SK-N-SH (cell line): ENCODE measurements at regions not wholly inside any gene's neighbourhood (a gene's known extent, or its start where the extent isn't known, plus 50 kb on each side); places are given as distances from the start of the nearest gene placed in this dataset.

ENCODE experiments used
- CTCF ChIA-PET: fragments of 300-600, 350-600 bp; formaldehyde crosslinking; extraction: SDS; loops from one replicate; lab custom pipeline; 2021; lab: Yijun Ruan, JAX
- POLR2A ChIA-PET: fragments of 350-600 bp; sonication (Branson Sonifier 250); formaldehyde crosslinking; extraction: SDS; loops from one replicate; lab custom pipeline; 2020; ENCODE audit warnings: antibody characterized with exemption, inconsistent platforms; lab: Yijun Ruan, JAX
- DNase-seq: peaks from one replicate; pipeline ENCODE4 v3.0.0; 2012
- H2AFZ ChIP-seq: fragments of 200-600 bp; sonication (generic); 2 replicates; pipeline ENCODE4 v1.8.1; 2016; ENCODE audit warnings: antibody characterized with exemption, mild to moderate bottlenecking, low read depth
- H3F3A ChIP-seq: fragments of 200-600 bp; sonication (generic); replicated peaks from 2 replicates; pipeline ENCODE3; 2016; ENCODE audit warnings: antibody characterized with exemption, mild to moderate bottlenecking; ENCODE audit not compliant: insufficient read depth
- H3K27ac ChIP-seq, 2 experiments: fragments of 200-500 bp in 1 of 2; fragments of 200-600 bp in 1 of 2; sonication (Bioruptor generic) in 1 of 2; sonication (generic), shearing (Covaris generic) in 1 of 2; 2 replicates each; pipeline versions ENCODE4 v1.5.1 to v1.6.1; 2014 to 2016; ENCODE audit warnings: low read depth in 2 of 2, inconsistent platforms in 1 of 2, low read length in 1 of 2, mild to moderate bottlenecking in 1 of 2, mixed read lengths in 1 of 2
- H3K27me3 ChIP-seq: fragments of 200-600 bp; sonication (generic), shearing (Covaris generic); 2 replicates; pipeline ENCODE4 v1.6.1; 2016; ENCODE audit warnings: mixed run types; ENCODE audit not compliant: insufficient read depth
- H3K36me3 ChIP-seq, 2 experiments: fragments of 200-500 bp in 1 of 2; fragments of 200-600 bp in 1 of 2; sonication (Bioruptor generic) in 1 of 2; sonication (generic) in 1 of 2; replicated peaks in 1 of 2; 2 replicates each; pipeline versions ENCODE3 to v1.5.1; 2014 to 2016; ENCODE audit warnings: low read length in 1 of 2, mild to moderate bottlenecking in 1 of 2; ENCODE audit not compliant: insufficient read depth in 2 of 2, control insufficient read depth in 1 of 2
- H3K4me1 ChIP-seq, 2 experiments: fragments of 200-500 bp in 1 of 2; fragments of 200-600 bp in 1 of 2; sonication (Bioruptor generic) in 1 of 2; sonication (generic), shearing (Covaris generic) in 1 of 2; 2 replicates each; pipeline versions ENCODE4 v1.5.1 to v1.6.1; 2014 to 2016; ENCODE audit warnings: low read depth in 1 of 2, low read length in 1 of 2, mixed run types in 1 of 2; ENCODE audit not compliant: insufficient read depth in 2 of 2, control insufficient read depth in 1 of 2
- H3K4me2 ChIP-seq: fragments of 200-600 bp; sonication (generic), shearing (Covaris generic); 2 replicates; pipeline ENCODE4 v1.6.1; 2017; ENCODE audit warnings: mixed run types
- H3K4me3 ChIP-seq, 2 experiments: fragments of 200-500 bp in 1 of 2; fragments of 200-600 bp in 1 of 2; sonication (Bioruptor generic) in 1 of 2; sonication (generic), shearing (Covaris generic) in 1 of 2; 2 replicates each; pipeline versions ENCODE4 v1.5.1 to v1.8.1; 2014 to 2016; ENCODE audit warnings: low read depth in 2 of 2, inconsistent platforms in 1 of 2, low read length in 1 of 2, mild to moderate bottlenecking in 1 of 2, mixed read lengths in 1 of 2, moderate library complexity in 1 of 2
- H3K79me2 ChIP-seq: fragments of 200-600 bp; sonication (generic); 2 replicates; pipeline ENCODE4 v1.8.1; 2017; ENCODE audit warnings: mild to moderate bottlenecking; ENCODE audit not compliant: insufficient read depth
- H3K9ac ChIP-seq: fragments of 200-600 bp; sonication (generic); 2 replicates; pipeline ENCODE4 v1.6.1; 2017; ENCODE audit warnings: mixed run types
- H3K9me2 ChIP-seq: fragments of 200-600 bp; sonication (generic); 2 replicates; pipeline ENCODE4 v1.6.1; 2017; ENCODE audit warnings: mixed run types
- H3K9me3 ChIP-seq: fragments of 200-600 bp; sonication (generic); 2 replicates; pipeline ENCODE4 v1.6.1; 2017; ENCODE audit warnings: mixed run types, mild to moderate bottlenecking, moderate library complexity
- H4K20me1 ChIP-seq: fragments of 200-600 bp; sonication (generic); 2 replicates; pipeline ENCODE4 v1.6.1; 2017; ENCODE audit warnings: mild to moderate bottlenecking, mixed run types; ENCODE audit not compliant: insufficient read depth
- CHD2 ChIP-seq: fragments of 150-350 bp; IDR thresholded peaks from 2 replicates; pipeline ENCODE4 v1.6.1; 2018; ENCODE audit warnings: low read length; ENCODE audit not compliant: partially characterized antibody
- EP300 ChIP-seq, 2 experiments: IDR thresholded peaks; 2 replicates each; pipeline versions ENCODE4 v1.4.0 to v1.6.1; 2012; ENCODE audit warnings: borderline replicate concordance in 1 of 2, low read depth in 1 of 2, low read length in 1 of 2
- EZH2phosphoT487 ChIP-seq: fragments of 200-600 bp; sonication (generic); IDR thresholded peaks from 2 replicates; pipeline ENCODE4 v1.6.1; 2017; ENCODE audit warnings: low read depth, mixed run types, mild to moderate bottlenecking, antibody characterized with exemption, moderate library complexity, borderline replicate concordance
- FOSL2 ChIP-seq: IDR thresholded peaks from 2 replicates; pipeline ENCODE4 v1.4.0; 2012; ENCODE audit warnings: low read depth, mild to moderate bottlenecking, moderate library complexity, borderline replicate concordance
- FOXJ3 ChIP-seq: sonication (generic); formaldehyde crosslinking; IDR thresholded peaks from 2 replicates; pipeline ENCODE4 v1.5.1; 2020; ENCODE audit warnings: mild to moderate bottlenecking, missing genetic modification reagents
- FOXM1 ChIP-seq: IDR thresholded peaks from 2 replicates; pipeline ENCODE4 v1.4.0; 2012; ENCODE audit warnings: low read depth, mild to moderate bottlenecking
- GATA2 ChIP-seq: sonication (generic); formaldehyde crosslinking; IDR thresholded peaks from 2 replicates; pipeline ENCODE4 v1.5.0; 2020; ENCODE audit warnings: mild to moderate bottlenecking, missing genetic modification reagents
- MEF2A ChIP-seq: IDR thresholded peaks from 2 replicates; pipeline ENCODE4 v1.4.0; 2012; ENCODE audit warnings: low read depth, borderline replicate concordance
- NFIC ChIP-seq: IDR thresholded peaks from 2 replicates; pipeline ENCODE4 v1.4.0; 2012; ENCODE audit warnings: borderline replicate concordance
- POLR2AphosphoS5 ChIP-seq: IDR thresholded peaks from 2 replicates; pipeline ENCODE4 v1.6.1; 2012; ENCODE audit warnings: low read depth, low read length
- REST ChIP-seq: IDR thresholded peaks from 2 replicates; pipeline ENCODE4 v1.6.1; 2012; ENCODE audit warnings: mild to moderate bottlenecking, low read depth, low read length, moderate library complexity
- RFX5 ChIP-seq: IDR thresholded peaks from 2 replicates; pipeline ENCODE4 v1.6.1; 2012; ENCODE audit warnings: mild to moderate bottlenecking, improper control_type of control experiment, low read length
- SMC3 ChIP-seq: IDR thresholded peaks from 2 replicates; pipeline ENCODE4 v1.6.1; 2012; ENCODE audit warnings: low read depth, low read length, improper control_type of control experiment
- TEAD4 ChIP-seq: IDR thresholded peaks from 2 replicates; pipeline ENCODE4 v1.4.0; 2012; ENCODE audit warnings: mild to moderate bottlenecking, borderline replicate concordance; ENCODE audit not compliant: insufficient read depth
- USF1 ChIP-seq: IDR thresholded peaks from 2 replicates; pipeline ENCODE4 v1.4.0; 2012; ENCODE audit warnings: low read depth, borderline replicate concordance
- WGBS: methylation state at CpG from one replicate; pipeline ENCODE4 v1.1.6; 2017; ENCODE audit warnings: low lambda C conversion rate; 5-methylcytosine and 5-hydroxymethylcytosine counted together
- TF ChIP-seq, protein P1 (sequence below): fragments of 150-350 bp; IDR thresholded peaks from 2 replicates; pipeline ENCODE4 v1.6.1; 2017; ENCODE audit warnings: antibody characterized with exemption, low read length, low read depth, borderline replicate concordance

DNA sequence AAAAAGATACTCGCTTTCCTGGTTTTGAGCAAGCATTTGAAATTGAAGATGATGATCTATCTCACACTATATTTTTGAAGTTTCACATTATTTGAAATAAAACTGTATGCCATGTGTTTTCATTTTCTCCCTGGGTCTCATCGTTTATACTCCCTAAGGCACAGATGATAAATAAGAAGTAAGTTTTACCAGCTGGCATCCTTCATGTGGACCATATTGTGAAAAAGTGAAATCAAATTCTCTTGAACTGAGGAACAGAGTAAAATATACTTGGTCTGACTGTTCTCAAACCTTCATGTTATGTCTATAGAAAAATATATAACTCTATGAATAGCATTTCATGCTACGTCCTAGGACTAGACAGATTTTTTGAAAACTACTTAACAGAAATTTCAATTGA, 1600.9 kb upstream of the C9orf72 start:
- H3K9ac ChIP-seq = no peak overlapping the region
- no peaks in the 10 kb centered on the region for H3K9me3 ChIP-seq
- H3F3A ChIP-seq = peaks cover 13% of the 10 kb centered on the region
- H3K4me2 ChIP-seq = no peak overlapping the region
- H3K4me1 ChIP-seq = peaks cover 3 to 16% of the 10 kb centered on the region in 2 experiments; a peak in 3 of 4 replicates
- peaks cover 13% of the 10 kb centered on the region for H4K20me1 ChIP-seq
- ChIA-PET CTCF (no interaction called here), POLR2A (no interaction called here)
- peaks cover 87% of the 10 kb centered on the region for H3K79me2 ChIP-seq
- WGBS = 84% methylated on average over 3 of the region's 3 CpGs
- TF ChIP-seq SMC3 (no peak), EP300 (IDR thresholded peaks at IDR 0.05; ENCODE audit: borderline replicate concordance in 1 of 2, low read depth in 1 of 2, low read length in 1 of 2) (no peak), CHD2 (no peak), POLR2AphosphoS5 (no peak), TEAD4 (no peak), GATA2 (CRISPR knock-in tag) (no peak), EZH2phosphoT487 (no peak)
- H3K36me3 ChIP-seq = peaks cover 0 to 7% of the 10 kb centered on the region in 2 experiments
- no peaks in the 10 kb centered on the region for H3K27me3 ChIP-seq
- no peak for DNase-seq
- H3K4me3 ChIP-seq = no peak overlapping the region
- no peak overlapping the region for H2AFZ ChIP-seq
- H3K9me2 ChIP-seq = no peaks in the 10 kb centered on the region
- H3K27ac ChIP-seq = no peak overlapping the region

- H3K4me3 ChIP-seq = no peak overlapping the region
- no peak overlapping the region for H3K9ac ChIP-seq
- peak overlapping the region in 1 of 2 experiments; percentile 43; a peak in 1 of 4 replicates for H3K27ac ChIP-seq
- H3K9me3 ChIP-seq = no peaks in the 10 kb centered on the region
- H3K9me2 ChIP-seq = no peaks in the 10 kb centered on the region
- WGBS = 89% methylated on average over 2 of the region's 2 CpGs
- peaks cover 19% of the 10 kb centered on the region for H4K20me1 ChIP-seq
- ChIA-PET POLR2A (no interaction called here), CTCF (interaction anchor here (0.6 kb wide), 1 partner anchor 313 kb away, joined by 3 read pairs; no protein-coding TSS in a partner anchor)
- DNase-seq = no peak
- H3F3A ChIP-seq = peaks cover 9% of the 10 kb centered on the region
- no peaks in the 10 kb centered on the region for H3K27me3 ChIP-seq
- H3K4me2 ChIP-seq = no peak overlapping the region
- TF ChIP-seq NFIC = no peak
- TF ChIP-seq FOXM1 = no peak
- no peak for TF ChIP-seq MEF2A
- TF ChIP-seq, protein P1, sequence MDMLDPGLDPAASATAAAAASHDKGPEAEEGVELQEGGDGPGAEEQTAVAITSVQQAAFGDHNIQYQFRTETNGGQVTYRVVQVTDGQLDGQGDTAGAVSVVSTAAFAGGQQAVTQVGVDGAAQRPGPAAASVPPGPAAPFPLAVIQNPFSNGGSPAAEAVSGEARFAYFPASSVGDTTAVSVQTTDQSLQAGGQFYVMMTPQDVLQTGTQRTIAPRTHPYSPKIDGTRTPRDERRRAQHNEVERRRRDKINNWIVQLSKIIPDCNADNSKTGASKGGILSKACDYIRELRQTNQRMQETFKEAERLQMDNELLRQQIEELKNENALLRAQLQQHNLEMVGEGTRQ = no peak
- no peak for TF ChIP-seq FOXJ3
- no peak for TF ChIP-seq FOSL2
- no peak for TF ChIP-seq GATA2 (CRISPR knock-in tag)
- TF ChIP-seq USF1 = no peak
- no peak for TF ChIP-seq RFX5
- TF ChIP-seq EZH2phosphoT487 = no peak
- no peak for TF ChIP-seq REST
- peaks cover 3 to 16% of the 10 kb centered on the region in 2 experiments; a peak in 3 of 4 replicates for H3K4me1 ChIP-seq
- no peak overlapping the region for H2AFZ ChIP-seq
- peaks cover 0 to 7% of the 10 kb centered on the region in 2 experiments for H3K36me3 ChIP-seq
- peaks cover 88% of the 10 kb centered on the region for H3K79me2 ChIP-seq
These were observed 1603.0 kb upstream of the C9orf72 start for GRCh38 chr9:29176231-29176630.
